K562 (cell line): ENCODE measurements at regions not wholly inside any gene's neighbourhood (a gene's known extent, or its start where the extent isn't known, plus 50 kb on each side); places are given as distances from the start of the nearest gene placed in this dataset.
"Not testable (repeated sequence)": the region's sequence is repeated elsewhere in the genome, so short reads cannot be mapped to it uniquely, and the experiment has no call there.

Source experiments
- CTCF ChIP-seq, 3 experiments: IDR thresholded peaks in 2 of 3; conservative IDR thresholded peaks in 1 of 3; 2 replicates each; pipeline ENCODE4 v1.5.1; 2011 to 2012; ENCODE audit warnings: low read length in 3 of 3, mild to moderate bottlenecking in 3 of 3, control low read depth in 2 of 3, improper control_type of control experiment in 1 of 3, inconsistent platforms in 1 of 3, low read depth in 1 of 3, mixed read lengths in 1 of 3, moderate library complexity in 1 of 3; ENCODE audit not compliant: insufficient read depth in 2 of 3
- EP300 ChIP-seq: IDR thresholded peaks from 2 replicates; pipeline ENCODE4 v1.6.1; 2012; ENCODE audit warnings: low read length, improper control_type of control experiment
- HNRNPK ChIP-seq: fragments of 200-400 bp; formaldehyde crosslinking; IDR thresholded peaks from one replicate; pipeline ENCODE4 v1.6.1; 2018; ENCODE audit warnings: mild to moderate bottlenecking, low read depth, low read length; ENCODE audit not compliant: poor library complexity, severe bottlenecking
- POLR2A ChIP-seq: fragments of 450-650 bp; conservative IDR thresholded peaks from 2 replicates; pipeline ENCODE4 v1.6.1; 2016
- ZBTB12 ChIP-seq: fragments of 250-450 bp; sonication (Bioruptor Pico); IDR thresholded peaks from 2 replicates; pipeline ENCODE4 v1.4.0; 2020
- ZNF134 ChIP-seq: fragments of 250-450 bp; sonication (Bioruptor Pico); conservative IDR thresholded peaks from 2 replicates; pipeline ENCODE4 v1.4.0; 2020

- TF ChIP-seq POLR2A; HNRNPK; CTCF (IDR thresholded peaks at IDR 0.05 in 2 of 3, conservative IDR thresholded peaks at IDR 0.05 in 1 of 3; ENCODE audit: insufficient read depth in 2 of 3, low read depth in 1 of 3, low read length in 3 of 3); EP300; ZNF134 (CRISPR knock-in tag); ZBTB12: not testable (repeated sequence)
Observed at GRCh38 chrX:66096987-66097386, 57.1 kb upstream of the VSIG4 start.
